Osteoblast (primary cell): ENCODE measurements at regions not wholly inside any gene's neighbourhood (a gene's known extent, or its start where the extent isn't known, plus 50 kb on each side); places are given as distances from the start of the nearest gene placed in this dataset.

Source experiments
- DNase-seq: peaks from one replicate; pipeline ENCODE4 v3.0.0; 2011; ENCODE audit warnings: low spot score, mixed read lengths; ENCODE audit not compliant: insufficient read length; ENCODE audit errors: missing footprints
- H2AFZ ChIP-seq: 2 replicates; pipeline ENCODE4 v1.6.0; 2011; ENCODE audit warnings: mild to moderate bottlenecking, low read length
- H3K27ac ChIP-seq: 2 replicates; pipeline ENCODE4 v1.5.1; 2011; ENCODE audit warnings: mild to moderate bottlenecking, low read depth, low read length, moderate library complexity
- H3K27me3 ChIP-seq: 2 replicates; pipeline ENCODE4 v1.6.0; 2012; ENCODE audit warnings: mild to moderate bottlenecking, control low read depth, inconsistent platforms, low read length, moderate library complexity; ENCODE audit not compliant: insufficient read depth
- H3K36me3 ChIP-seq: 2 replicates; pipeline ENCODE4 v1.5.1; 2011; ENCODE audit warnings: mild to moderate bottlenecking, low read length, control low read depth, moderate library complexity; ENCODE audit not compliant: insufficient read depth
- H3K4me1 ChIP-seq: 2 replicates; pipeline ENCODE4 v1.5.1; 2011; ENCODE audit warnings: mild to moderate bottlenecking, low read length, control low read depth, moderate library complexity; ENCODE audit not compliant: insufficient read depth
- H3K4me2 ChIP-seq: 2 replicates; pipeline ENCODE4 v1.6.0; 2011; ENCODE audit warnings: mild to moderate bottlenecking, low read length; ENCODE audit not compliant: insufficient read depth
- H3K4me3 ChIP-seq: fragments of 200-600 bp; sonication (generic); 3 replicates; pipeline ENCODE4 v1.5.1; 2012; ENCODE audit warnings: mild to moderate bottlenecking, low read length, inconsistent platforms; ENCODE audit not compliant: insufficient read depth
- H3K79me2 ChIP-seq: 2 replicates; pipeline ENCODE4 v1.6.0; 2012; ENCODE audit warnings: mild to moderate bottlenecking, low read length, control low read depth, inconsistent platforms; ENCODE audit not compliant: insufficient read depth
- H3K9me3 ChIP-seq: 2 replicates; pipeline ENCODE4 v1.5.1; 2011; ENCODE audit warnings: low read depth, low read length, control low read depth
- H4K20me1 ChIP-seq: 2 replicates; pipeline ENCODE4 v1.6.0; 2012; ENCODE audit warnings: mild to moderate bottlenecking, low read length, control low read depth; ENCODE audit not compliant: insufficient read depth
- TF ChIP-seq, protein P1 (sequence below): IDR thresholded peaks from 2 replicates; pipeline ENCODE4 v1.5.1; 2011; ENCODE audit warnings: mild to moderate bottlenecking, low read depth, low read length, moderate library complexity; ENCODE audit errors: extremely low read depth

DNA sequence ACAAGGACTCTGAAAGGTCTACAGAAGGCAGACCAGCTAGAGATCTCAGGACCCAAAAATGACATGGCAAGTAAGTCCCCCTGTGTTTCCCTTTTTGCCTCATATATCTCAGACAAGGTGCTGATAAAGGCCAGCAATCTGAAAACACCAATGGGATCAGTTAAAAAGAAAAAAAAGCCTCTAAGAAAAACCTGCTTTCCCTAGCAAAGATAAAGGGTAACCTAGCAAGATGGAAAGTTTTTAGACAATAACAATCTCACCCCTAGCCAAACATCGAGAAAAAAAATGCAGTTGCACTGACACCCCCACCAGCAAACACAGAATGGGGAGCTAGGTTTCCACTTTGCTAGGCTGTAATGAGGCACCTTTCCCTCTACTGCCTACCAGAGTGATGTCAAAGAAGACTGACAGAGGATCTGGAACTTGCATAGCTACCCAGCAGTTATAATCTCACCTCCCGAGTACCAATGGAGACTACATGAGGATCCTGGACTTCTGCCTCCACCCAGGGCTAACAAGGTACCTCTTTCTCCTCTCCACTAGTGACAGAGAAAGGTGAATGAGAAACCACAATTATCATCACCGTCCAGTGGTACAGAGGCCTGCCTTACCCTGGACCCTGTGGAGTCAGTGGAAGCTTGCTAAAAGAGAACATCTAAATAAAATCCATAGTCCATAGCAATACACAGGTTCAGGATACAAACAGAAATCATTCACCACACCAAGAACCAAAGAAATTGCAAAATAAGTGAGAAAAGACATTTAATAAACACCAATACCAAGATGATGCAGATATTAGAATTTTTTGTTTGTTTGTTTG is 240.8 kb downstream of the ARHGAP12 start:
- Histone ChIP-seq H3K79me2 (no peaks in the 10 kb centered on the region), H3K27me3 (no peaks in the 10 kb centered on the region), H3K36me3 (no peaks in the 10 kb centered on the region), H3K27ac (no peak overlapping the region), H3K4me2 (no peak overlapping the region), H3K9me3 (peaks cover 5% of the 10 kb centered on the region), H2AFZ (no peak overlapping the region), H3K4me1 (no peaks in the 10 kb centered on the region), H3K4me3 (no peak overlapping the region), H4K20me1 (no peaks in the 10 kb centered on the region)
- no peak for DNase-seq
- TF ChIP-seq, protein P1, sequence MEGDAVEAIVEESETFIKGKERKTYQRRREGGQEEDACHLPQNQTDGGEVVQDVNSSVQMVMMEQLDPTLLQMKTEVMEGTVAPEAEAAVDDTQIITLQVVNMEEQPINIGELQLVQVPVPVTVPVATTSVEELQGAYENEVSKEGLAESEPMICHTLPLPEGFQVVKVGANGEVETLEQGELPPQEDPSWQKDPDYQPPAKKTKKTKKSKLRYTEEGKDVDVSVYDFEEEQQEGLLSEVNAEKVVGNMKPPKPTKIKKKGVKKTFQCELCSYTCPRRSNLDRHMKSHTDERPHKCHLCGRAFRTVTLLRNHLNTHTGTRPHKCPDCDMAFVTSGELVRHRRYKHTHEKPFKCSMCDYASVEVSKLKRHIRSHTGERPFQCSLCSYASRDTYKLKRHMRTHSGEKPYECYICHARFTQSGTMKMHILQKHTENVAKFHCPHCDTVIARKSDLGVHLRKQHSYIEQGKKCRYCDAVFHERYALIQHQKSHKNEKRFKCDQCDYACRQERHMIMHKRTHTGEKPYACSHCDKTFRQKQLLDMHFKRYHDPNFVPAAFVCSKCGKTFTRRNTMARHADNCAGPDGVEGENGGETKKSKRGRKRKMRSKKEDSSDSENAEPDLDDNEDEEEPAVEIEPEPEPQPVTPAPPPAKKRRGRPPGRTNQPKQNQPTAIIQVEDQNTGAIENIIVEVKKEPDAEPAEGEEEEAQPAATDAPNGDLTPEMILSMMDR, result no peak

DNA sequence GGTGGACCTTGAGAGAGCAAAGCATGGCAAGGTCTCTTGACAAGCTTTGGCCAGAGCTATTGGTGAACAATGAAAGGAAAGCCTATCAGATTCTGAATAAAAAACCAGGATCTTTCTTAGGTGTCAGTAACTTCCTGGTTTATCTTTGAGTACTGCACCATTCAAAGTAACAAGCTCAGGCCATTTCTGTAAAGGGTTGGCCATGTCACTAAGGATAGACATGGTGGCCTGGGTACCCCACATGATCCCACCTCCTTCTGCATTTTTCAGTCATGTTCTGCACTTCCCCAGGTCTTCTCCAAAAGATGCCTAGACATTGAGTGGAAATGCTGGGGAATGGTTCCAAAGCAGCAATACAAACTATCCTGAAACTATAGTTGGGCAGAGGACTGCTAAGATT is 242.0 kb downstream of the ARHGAP12 start:
- Histone ChIP-seq H4K20me1 (no peaks in the 10 kb centered on the region), H2AFZ (no peak overlapping the region), H3K4me1 (no peaks in the 10 kb centered on the region), H3K27me3 (no peaks in the 10 kb centered on the region), H3K79me2 (no peaks in the 10 kb centered on the region), H3K4me2 (no peak overlapping the region), H3K36me3 (no peaks in the 10 kb centered on the region), H3K4me3 (no peak overlapping the region), H3K27ac (no peak overlapping the region), H3K9me3 (peaks cover 5% of the 10 kb centered on the region)
- DNase-seq, result no peak
- TF ChIP-seq, protein P1, result no peak

DNA sequence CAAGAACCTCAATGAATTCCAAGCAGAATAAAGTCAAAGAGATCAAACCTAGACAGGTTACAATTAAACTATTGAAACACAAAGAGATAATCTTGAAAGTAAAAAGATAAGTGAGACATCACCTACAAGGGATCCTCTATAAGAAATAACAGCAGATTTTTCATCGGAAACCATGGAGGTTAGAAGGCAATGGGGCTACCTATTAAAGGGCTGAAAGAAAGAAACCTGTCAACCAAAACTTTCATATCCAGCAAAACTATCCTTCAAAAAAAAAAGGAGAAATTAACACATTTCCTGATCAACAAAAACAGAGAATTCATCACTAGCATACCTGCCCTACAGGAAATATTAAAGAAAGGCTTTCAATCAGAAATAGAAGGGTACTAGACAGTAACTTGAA is 244.9 kb downstream of the ARHGAP12 start:
- Histone ChIP-seq H2AFZ (no peak overlapping the region), H3K4me3 (no peak overlapping the region), H3K9me3 (no peaks in the 10 kb centered on the region), H3K27ac (no peak overlapping the region), H3K79me2 (no peaks in the 10 kb centered on the region), H3K36me3 (no peaks in the 10 kb centered on the region), H3K4me1 (no peaks in the 10 kb centered on the region), H3K27me3 (no peaks in the 10 kb centered on the region), H3K4me2 (no peak overlapping the region), H4K20me1 (no peaks in the 10 kb centered on the region)
- TF ChIP-seq, protein P1, result no peak
- DNase-seq, result no peak

DNA sequence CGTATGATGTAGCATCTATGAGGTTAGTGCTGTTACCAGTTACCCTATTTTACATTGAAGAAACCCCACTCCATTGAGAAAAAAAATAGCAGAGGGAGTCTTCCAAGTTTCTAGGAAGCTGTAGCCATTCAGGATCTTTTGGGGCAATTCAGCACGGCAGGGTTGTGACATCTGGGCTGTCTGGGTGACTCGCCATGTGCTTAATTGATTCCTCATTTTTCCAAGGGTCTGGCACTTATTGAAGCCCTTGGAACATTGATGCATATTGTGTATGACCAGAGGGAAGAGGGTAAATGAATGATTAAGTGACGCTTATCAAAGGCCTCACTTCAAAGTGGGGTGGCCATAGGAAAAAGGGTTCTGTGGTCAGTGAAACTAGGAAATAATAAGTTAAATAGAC is 248.7 kb downstream of the ARHGAP12 start:
- Histone ChIP-seq H2AFZ (no peak overlapping the region), H3K27ac (no peak overlapping the region), H3K79me2 (no peaks in the 10 kb centered on the region), H4K20me1 (no peaks in the 10 kb centered on the region), H3K4me2 (no peak overlapping the region), H3K27me3 (no peaks in the 10 kb centered on the region), H3K4me3 (no peak overlapping the region), H3K36me3 (no peaks in the 10 kb centered on the region), H3K4me1 (no peaks in the 10 kb centered on the region), H3K9me3 (peaks cover 7% of the 10 kb centered on the region)
- TF ChIP-seq, protein P1, result no peak
- DNase-seq, result no peak
